MM.1S (cell line): ENCODE measurements at regions not wholly inside any gene's neighbourhood (a gene's known extent, or its start where the extent isn't known, plus 50 kb on each side); places are given as distances from the start of the nearest gene placed in this dataset.

Source experiments
- DNase-seq: peaks from one replicate; pipeline ENCODE4 v3.0.0-alpha.2; 2015
- H2AFZ ChIP-seq: fragments of 300-600 bp; sonication (generic); 2 replicates; pipeline ENCODE4 v1.6.0; 2016; ENCODE audit warnings: antibody characterized with exemption, low read length
- H3F3A ChIP-seq: fragments of 300-600 bp; sonication (generic); 2 replicates; pipeline ENCODE4 v1.6.1; 2016; ENCODE audit warnings: mild to moderate bottlenecking, antibody characterized with exemption, low read length, moderate library complexity, mixed read lengths; ENCODE audit not compliant: insufficient read depth
- H3K27ac ChIP-seq: fragments of 300-600 bp; sonication (generic); 2 replicates; pipeline ENCODE4 v1.5.1; 2016; ENCODE audit warnings: mild to moderate bottlenecking, low read length
- H3K27me3 ChIP-seq: fragments of 300-600 bp; sonication (generic); replicated peaks from 2 replicates; pipeline ENCODE4 v1.6.0; 2016; ENCODE audit warnings: low read length; ENCODE audit not compliant: insufficient read depth
- H3K36me3 ChIP-seq: fragments of 300-600 bp; sonication (generic); replicated peaks from 2 replicates; pipeline ENCODE4 v1.6.1; 2016; ENCODE audit warnings: mild to moderate bottlenecking, low read length, mixed read lengths; ENCODE audit not compliant: insufficient read depth
- H3K4me1 ChIP-seq: fragments of 300-600 bp; sonication (generic); 2 replicates; pipeline ENCODE4 v1.6.1; 2016; ENCODE audit warnings: low read length, mixed read lengths
- H3K4me2 ChIP-seq: fragments of 300-600 bp; sonication (generic); 2 replicates; pipeline ENCODE4 v1.6.0; 2016; ENCODE audit warnings: low read depth, low read length
- H3K4me3 ChIP-seq: fragments of 300-600 bp; sonication (generic); 2 replicates; pipeline ENCODE4 v1.5.1; 2016; ENCODE audit warnings: low read length, mixed read lengths
- H3K79me2 ChIP-seq: fragments of 300-600 bp; sonication (generic); 2 replicates; pipeline ENCODE4 v1.6.1; 2016; ENCODE audit warnings: mixed run types, low read length, mixed read lengths
- H3K9ac ChIP-seq: fragments of 300-600 bp; sonication (generic); 2 replicates; pipeline ENCODE4 v1.6.1; 2016; ENCODE audit warnings: low read length, mixed read lengths
- H3K9me2 ChIP-seq: fragments of 300-600 bp; sonication (generic); replicated peaks from 2 replicates; pipeline ENCODE4 v1.6.1; 2016; ENCODE audit warnings: mild to moderate bottlenecking, low read length, mixed read lengths; ENCODE audit not compliant: insufficient read depth
- H3K9me3 ChIP-seq: fragments of 300-600 bp; sonication (generic); replicated peaks from 2 replicates; pipeline ENCODE4 v1.6.1; 2016; ENCODE audit warnings: mild to moderate bottlenecking, low read length, mixed read lengths; ENCODE audit not compliant: insufficient read depth
- H4K20me1 ChIP-seq: fragments of 300-600 bp; sonication (generic); 2 replicates; pipeline ENCODE4 v1.6.1; 2016; ENCODE audit warnings: mild to moderate bottlenecking, low read length, moderate library complexity, mixed read lengths; ENCODE audit not compliant: insufficient read depth
- EZH2 ChIP-seq: fragments of 300-600 bp; sonication (generic); optimal IDR thresholded peaks from 2 replicates; pipeline ENCODE3; 2017; ENCODE audit warnings: low read depth, mild to moderate bottlenecking, antibody characterized with exemption, low read length, mixed read lengths
- EZH2phosphoT487 ChIP-seq: fragments of 300-600 bp; sonication (generic); IDR thresholded peaks from 2 replicates; pipeline ENCODE4 v1.6.1; 2018; ENCODE audit warnings: antibody characterized with exemption, low read length
- TF ChIP-seq, protein P1 (sequence below): fragments of 300-600 bp; sonication (generic); IDR thresholded peaks from 2 replicates; pipeline ENCODE4 v1.5.1; 2016; ENCODE audit warnings: antibody characterized with exemption, low read length, mixed read lengths

DNA sequence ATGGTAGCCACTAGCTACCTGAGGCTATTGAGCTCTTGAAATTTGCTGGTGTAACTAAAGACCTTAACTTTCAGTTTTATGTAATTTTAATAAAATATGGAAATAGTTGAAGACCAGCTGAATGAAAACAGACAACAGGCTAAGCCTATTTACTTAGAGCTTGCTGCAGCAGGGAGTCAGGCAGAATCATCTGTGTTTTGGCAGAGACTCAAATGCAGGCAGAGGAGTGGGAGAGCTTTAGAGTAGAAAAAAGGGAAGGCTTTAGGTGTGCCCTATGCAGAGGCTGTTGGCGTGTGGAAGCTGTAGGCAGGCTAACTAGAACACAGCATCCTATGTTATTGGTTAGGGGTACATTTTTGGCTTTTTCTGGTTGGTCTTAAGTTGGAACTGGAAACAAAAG is 304.9 kb upstream of the NBEA start:
- no peaks in the 10 kb centered on the region for H3K36me3 ChIP-seq
- no peaks in the 10 kb centered on the region for H3K4me1 ChIP-seq
- no peak for DNase-seq
- no peaks in the 10 kb centered on the region for H3K9me2 ChIP-seq
- TF ChIP-seq EZH2phosphoT487 (no peak), EZH2 (no peak)
- TF ChIP-seq, protein P1, sequence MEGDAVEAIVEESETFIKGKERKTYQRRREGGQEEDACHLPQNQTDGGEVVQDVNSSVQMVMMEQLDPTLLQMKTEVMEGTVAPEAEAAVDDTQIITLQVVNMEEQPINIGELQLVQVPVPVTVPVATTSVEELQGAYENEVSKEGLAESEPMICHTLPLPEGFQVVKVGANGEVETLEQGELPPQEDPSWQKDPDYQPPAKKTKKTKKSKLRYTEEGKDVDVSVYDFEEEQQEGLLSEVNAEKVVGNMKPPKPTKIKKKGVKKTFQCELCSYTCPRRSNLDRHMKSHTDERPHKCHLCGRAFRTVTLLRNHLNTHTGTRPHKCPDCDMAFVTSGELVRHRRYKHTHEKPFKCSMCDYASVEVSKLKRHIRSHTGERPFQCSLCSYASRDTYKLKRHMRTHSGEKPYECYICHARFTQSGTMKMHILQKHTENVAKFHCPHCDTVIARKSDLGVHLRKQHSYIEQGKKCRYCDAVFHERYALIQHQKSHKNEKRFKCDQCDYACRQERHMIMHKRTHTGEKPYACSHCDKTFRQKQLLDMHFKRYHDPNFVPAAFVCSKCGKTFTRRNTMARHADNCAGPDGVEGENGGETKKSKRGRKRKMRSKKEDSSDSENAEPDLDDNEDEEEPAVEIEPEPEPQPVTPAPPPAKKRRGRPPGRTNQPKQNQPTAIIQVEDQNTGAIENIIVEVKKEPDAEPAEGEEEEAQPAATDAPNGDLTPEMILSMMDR = no peak
- H3K9ac ChIP-seq = no peak overlapping the region
- H3K27me3 ChIP-seq = no peaks in the 10 kb centered on the region
- no peak overlapping the region for H2AFZ ChIP-seq
- H3K9me3 ChIP-seq = no peaks in the 10 kb centered on the region
- H3K4me2 ChIP-seq = no peak overlapping the region
- no peaks in the 10 kb centered on the region for H3K79me2 ChIP-seq
- H3F3A ChIP-seq = no peaks in the 10 kb centered on the region
- no peak overlapping the region for H3K4me3 ChIP-seq
- no peak overlapping the region for H3K27ac ChIP-seq
- no peaks in the 10 kb centered on the region for H4K20me1 ChIP-seq

- Histone ChIP-seq H3K4me3 (no peak overlapping the region), H3K27ac (no peak overlapping the region), H3F3A (no peaks in the 10 kb centered on the region), H3K27me3 (no peaks in the 10 kb centered on the region), H4K20me1 (no peaks in the 10 kb centered on the region), H3K4me2 (no peak overlapping the region), H3K36me3 (no peaks in the 10 kb centered on the region), H3K4me1 (no peaks in the 10 kb centered on the region), H3K9ac (no peak overlapping the region), H3K9me2 (no peaks in the 10 kb centered on the region), H2AFZ (no peak overlapping the region), H3K9me3 (no peaks in the 10 kb centered on the region), H3K79me2 (no peaks in the 10 kb centered on the region)
- DNase-seq = no peak
- no peak for TF ChIP-seq EZH2
- TF ChIP-seq, protein P1 = no peak
- no peak for TF ChIP-seq EZH2phosphoT487
Measured at GRCh38 chr13:34637636-34638035, 304.4 kb upstream of the NBEA start.

GRCh38 chr13:34638897-34639296 is 303.2 kb upstream of the NBEA start:
- Histone ChIP-seq H3K27ac (no peak overlapping the region), H3K36me3 (no peaks in the 10 kb centered on the region), H3K4me2 (no peak overlapping the region), H4K20me1 (no peaks in the 10 kb centered on the region), H3K9me2 (no peaks in the 10 kb centered on the region), H3K4me1 (no peaks in the 10 kb centered on the region), H3K9me3 (no peaks in the 10 kb centered on the region), H3F3A (no peaks in the 10 kb centered on the region), H3K79me2 (no peaks in the 10 kb centered on the region), H3K9ac (no peak overlapping the region), H3K4me3 (no peak overlapping the region), H3K27me3 (no peaks in the 10 kb centered on the region), H2AFZ (no peak overlapping the region)
- DNase-seq = no peak
- no peak for TF ChIP-seq EZH2phosphoT487
- TF ChIP-seq EZH2 = no peak
- TF ChIP-seq, protein P1 = no peak
